HT-29 (cell line): ENCODE measurements at regions not wholly inside any gene's neighbourhood (a gene's known extent, or its start where the extent isn't known, plus 50 kb on each side); places are given as distances from the start of the nearest gene placed in this dataset.

ENCODE experiments used
- DNase-seq: peaks from one replicate; pipeline ENCODE4 v3.0.0-alpha.2; 2015; ENCODE audit warnings: low spot score

DNA sequence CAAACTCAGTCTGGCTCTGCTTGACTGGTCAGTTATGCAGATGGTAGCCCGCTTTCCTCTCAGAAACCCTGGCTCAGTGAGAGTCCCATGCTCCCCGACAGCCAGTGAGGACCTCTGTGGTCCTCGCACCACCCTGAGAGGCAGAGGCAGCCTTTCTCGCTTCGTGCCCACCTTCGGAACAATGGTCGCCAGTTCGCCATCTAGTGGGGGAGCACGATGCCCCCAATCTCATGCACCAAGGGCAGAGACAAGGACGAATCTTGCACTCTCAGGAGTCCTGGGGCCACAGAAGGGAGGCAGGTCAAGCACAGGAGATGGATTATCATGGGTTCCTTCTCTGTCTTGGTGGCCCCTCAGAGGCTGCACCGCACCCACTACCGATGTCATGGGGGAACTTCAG is 75.2 kb downstream of the RHCG start:
- no peak for DNase-seq

DNA sequence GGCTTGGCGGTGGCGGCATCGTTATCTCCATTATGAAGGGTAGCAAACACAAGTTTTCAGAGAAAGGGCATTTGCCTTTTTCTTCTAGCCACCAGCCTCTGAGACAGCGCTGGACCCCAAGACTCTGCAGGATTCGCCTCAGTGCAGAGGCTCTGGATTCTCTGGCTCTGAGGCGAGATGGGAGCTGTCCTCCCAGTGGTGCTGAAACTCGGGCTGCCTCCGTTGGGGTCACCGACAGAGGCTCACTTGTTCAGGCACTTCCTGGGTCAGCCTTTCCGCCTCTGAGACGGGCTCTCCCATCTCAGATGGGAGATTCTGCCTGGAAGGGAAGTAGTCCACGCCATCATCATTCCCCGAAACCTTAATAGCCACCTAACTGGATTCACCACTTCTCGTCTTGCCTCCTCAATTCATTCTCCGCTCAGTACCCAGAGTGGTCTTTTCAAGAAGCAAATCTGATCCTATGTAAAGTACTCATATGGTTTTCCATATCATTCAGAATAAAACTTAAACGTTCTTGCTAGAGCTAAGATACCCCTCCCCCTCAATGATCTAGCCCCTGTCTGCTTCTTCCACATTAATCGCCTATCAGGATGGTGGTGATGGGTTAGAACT is 76.9 kb downstream of the RHCG start:
- peak; percentile 53 for DNase-seq

DNA sequence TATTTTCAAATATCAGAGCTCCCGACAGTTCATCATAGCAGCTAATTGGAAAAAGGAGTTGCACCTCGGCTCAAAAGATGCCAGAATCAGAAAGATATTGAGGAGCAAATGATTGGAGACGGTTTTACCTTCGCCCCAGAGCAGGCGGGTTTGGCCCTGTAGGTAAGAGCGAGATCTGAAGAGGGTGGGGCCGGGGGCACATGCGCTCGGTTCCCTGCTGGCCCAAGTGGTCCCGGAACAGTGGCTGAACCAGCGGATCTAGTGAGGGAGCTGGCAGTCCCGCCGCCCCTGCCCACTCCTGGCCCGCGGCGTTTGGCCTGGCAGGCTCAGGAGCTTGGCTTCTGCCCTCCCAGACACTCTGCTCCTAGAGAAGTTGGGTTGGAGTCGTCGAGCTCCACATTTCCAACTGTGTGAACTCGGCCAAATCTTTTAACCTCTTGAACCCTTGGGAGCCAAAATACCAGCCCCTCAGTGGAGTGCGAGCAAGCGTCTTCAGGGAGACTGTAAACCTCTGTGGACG is 79.1 kb downstream of the RHCG start:
- no peak for DNase-seq

DNA sequence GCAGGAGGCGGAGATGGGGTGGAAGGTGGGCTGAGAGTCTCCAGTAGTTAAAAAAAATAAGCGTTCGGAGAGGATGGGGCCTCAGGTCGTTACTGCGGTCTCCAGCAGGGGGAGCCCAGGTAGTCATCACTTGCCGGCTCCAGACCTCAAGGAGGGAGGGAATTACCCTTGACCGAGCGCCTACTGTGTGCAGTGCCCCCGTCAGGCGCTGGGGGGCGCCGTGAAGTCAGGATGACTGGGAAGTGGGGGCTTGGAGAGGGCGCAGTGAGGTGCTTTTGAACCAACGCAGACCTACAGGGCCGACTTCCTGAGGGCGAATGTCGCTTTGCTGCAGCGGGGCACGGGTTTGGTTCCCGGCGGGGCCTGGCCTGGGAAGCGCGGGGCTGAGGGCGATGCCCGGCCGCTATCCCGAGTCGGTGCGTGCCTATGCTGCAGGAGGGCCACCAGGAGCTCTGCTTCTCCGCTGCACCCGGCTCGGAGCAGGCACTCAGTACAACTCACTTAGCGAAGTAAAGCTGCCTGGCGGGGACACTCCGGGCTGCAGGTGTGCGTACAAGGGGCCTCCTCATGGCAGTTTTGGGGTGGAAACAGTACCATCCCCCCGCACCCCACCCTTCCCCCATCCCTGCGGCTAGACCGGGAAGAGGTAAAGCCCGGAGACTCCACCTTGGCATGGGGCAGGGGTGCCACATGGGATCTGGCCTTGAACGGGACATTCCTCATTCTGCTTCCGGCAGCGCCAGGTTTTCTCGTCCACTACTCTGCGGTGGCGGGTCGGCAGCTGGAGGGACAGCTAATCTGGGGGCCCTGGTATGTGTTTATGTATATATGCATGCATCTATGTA is 79.8 kb downstream of the RHCG start:
- peak; percentile 89 for DNase-seq

DNA sequence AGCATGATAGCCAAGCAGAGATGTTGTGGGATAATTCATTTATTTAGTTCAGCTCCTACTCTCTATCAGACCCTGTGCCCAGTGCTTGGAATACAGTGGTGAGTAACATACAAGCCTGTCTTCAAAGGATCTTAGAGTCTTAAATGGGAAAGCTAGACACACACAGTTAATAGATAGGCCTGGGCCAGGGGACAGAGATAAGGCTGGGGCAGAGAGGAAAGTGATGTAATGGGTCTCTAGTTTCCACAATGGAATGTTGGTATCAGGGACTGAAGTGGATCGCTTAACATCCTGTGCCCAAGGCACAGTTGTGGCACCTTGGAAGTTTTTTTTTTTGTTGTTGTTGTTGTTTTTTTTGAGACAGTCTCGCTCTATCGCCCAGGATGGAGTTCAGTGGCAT is 79.9 kb upstream of the POLG start:
- DNase-seq, result no peak

DNA sequence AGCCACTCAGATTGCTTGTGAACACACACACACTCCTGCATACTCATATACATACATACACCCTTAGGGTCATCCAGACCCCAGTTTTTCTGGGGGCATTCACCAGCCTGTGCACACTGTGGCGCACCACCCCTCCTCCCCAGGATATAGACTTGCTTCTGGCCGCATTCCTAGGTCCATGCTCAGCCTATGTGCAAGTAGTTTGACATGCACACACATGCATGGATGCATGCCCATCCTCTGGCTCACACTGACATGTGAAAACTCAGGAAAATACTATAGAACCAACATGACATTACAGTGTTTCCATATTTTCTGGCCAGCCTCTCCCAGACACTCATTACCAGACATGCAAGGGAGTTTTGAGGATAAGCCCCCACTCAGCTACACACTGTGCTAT is 79.3 kb upstream of the POLG start:
- DNase-seq, result no peak

DNA sequence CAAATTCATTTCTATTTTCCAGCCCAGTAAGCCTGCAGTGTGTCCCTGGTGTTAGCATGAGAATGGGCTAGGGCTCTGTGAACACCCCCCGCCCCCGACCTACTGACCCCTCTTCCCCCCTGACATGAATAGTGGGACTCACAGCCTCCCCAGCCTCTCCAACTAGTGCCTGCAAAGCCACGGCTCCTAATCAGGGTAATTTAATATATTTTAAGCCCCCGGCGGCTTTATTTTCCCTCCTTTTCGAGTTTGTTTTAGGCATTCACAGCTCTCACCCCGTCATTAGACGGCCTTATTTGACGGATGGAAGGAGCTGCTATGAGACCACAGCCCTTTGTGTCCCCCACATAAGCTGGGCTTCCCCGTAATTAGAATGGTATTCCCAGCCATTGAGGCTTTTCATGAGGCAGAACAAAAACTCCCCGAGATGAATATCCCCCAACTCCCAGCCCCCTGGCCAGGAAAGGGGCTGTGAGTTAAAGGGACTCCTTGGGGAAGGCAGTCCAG is 78.3 kb upstream of the POLG start:
- no peak for DNase-seq

DNA sequence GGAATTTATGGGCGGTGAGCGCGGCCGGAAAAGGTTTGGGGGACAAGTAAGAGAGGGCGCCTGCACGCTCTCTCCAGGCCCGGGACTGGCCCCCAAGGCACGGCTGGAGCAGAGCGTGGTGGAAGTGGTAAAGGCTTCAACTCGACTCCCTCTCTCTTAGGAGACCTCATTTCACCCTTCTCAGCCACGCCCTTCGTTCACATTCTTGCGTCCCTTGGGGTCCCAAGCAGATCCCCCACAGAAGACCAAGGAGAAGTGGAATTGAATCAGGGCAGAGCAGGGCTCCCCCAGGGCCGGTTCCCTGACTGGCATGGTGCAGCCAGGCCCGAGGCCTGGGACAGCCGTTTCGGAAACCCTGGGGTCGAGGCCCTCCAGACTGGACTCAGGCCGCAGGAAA is 75.4 kb upstream of the POLG start:
- DNase-seq, result no peak

DNA sequence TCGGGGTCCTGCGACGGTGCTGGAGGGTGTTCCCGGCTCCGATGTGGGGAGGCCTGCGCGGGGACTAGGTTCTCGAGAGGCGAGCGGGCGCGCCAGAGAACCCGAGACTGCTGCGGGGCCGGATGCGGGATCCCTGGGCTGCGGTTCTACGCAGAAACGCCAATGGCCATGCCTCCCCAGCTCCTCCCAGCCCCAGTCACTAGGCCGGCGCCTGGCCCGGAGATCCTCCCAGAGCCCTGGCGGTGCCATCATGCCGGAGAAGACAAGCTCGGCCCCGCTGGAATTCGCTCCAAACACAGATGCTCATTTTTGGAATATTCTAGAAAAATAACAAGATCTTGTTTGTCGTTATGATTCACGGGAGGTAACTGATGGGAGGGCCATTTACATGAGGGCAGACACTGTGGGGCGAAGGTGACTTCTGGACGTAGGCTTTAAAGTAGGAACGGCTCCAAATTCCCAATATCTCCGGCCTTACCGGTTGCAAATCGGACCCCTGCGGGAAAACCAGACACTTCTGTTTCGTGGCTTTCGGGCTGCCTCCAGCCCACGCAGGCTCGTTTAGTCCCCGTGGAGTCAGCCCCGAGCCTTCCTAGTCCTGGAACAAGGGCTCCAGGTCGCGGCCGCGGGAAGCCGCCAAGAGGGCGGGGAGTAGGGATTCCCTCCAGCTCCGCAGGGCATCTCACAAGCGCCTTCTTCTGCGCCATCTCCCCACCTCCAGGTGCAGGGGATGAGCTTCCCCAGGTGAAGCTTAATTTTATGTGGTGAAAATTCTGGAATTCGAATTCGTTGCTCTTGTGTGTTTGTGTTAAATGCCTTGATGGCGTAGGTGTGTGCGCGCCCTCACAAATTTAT is 74.8 kb upstream of the POLG start:
- no peak for DNase-seq

DNA sequence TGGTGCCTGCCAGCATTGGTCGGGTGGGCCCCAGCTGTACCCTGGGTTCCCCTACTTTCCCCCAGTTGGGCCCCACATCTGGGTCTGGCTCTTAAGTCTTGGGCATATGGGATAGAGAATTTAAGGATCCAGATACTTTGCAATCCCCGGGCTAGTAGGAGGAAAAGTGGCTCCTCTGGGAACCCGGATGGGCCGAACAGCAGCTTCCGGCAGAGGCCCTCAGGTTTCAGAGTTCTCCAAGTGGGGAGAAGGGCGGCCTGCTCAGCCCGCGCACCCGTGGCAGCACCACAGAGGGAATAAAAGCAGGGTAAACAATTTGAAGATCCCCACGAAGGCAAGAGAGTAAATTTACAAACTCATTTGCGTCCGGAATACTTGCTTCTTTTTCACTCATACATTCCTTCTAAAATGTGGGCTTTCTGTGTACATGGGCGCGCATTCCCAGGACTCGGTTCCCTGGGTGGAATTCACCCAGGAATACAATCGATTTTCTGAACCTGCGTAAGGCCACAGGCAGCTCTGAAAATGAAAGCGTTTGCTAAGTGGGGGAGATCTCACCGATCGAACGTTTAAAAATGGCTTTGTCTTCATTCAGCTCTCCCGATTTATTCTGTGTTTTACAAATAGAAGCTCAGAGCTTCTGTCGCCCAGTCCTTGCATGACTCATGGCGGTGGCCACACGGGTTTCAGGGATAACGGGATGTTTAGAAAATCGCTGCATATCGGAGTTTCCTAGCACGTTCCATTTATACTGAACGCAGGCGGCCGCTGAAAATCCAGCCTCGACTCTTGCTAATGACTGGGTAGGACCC is 74.0 kb upstream of the POLG start:
- no peak for DNase-seq

DNA sequence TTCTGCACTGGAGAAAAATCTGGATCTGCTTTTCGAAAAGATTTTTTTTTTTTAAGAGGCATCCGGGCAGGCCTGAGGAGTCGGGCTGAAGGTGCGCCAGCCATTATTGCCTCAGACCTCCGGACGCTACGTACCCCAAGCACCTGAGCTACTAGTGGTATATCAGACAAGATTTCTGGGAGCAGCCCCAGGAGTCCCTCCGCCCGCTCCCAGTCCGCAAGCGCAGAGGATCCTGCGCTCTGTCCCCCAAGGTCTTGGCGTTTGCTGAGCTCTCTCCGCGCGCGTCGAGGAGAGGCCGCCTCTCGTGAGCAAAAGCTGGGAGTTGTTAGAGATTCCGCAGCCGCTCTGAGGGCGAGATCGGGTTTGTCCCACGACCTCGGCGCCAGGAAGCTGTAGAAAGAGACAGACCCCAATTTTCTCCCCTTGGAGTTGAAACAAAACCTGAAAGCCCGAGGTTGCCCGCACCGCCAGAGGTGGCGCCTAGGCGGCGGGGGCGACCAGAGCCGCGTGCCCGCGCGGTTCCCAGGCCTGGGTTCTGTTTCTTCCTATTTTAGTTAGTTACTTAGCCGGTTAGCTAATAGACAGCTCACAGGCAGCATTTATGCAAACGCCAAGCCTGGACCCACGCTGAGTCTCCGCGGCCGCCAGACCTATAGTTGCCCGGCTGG is 72.5 kb upstream of the POLG start:
- DNase-seq, result no peak

DNA sequence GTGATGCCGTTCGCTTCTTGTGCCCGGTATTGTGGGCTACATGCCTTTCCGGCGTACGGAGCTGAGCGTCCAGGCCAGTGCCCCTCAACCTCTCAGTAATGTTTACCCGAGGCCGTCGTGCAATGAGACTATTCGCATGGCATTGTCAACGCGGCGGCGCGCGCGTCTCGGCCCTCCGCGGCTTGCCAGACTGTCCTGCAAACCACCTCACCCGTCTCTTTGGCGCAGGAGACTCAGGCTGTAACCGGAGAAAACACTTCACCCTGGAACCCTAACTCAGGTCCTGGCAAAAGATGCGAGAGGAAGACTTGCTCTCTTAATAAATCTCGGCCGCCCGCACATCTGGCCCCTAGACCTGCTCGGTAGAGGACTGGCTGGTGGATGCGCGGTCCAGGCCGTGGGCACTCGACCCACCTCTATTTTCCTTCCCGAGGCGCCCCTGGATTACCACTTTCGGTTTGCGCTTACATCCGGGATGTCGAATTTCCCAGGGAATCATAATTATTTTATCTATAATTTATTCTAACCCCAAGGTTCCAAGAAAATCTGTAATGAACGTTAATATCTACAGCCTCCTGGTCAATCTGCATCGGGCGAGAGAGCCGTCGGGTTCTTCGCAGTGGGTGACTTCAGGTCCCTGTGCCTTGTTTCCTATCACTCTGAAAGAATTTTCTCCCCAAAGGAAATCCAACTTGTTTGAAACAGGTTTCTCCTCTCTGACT is 71.8 kb upstream of the POLG start:
- DNase-seq, result no peak

DNA sequence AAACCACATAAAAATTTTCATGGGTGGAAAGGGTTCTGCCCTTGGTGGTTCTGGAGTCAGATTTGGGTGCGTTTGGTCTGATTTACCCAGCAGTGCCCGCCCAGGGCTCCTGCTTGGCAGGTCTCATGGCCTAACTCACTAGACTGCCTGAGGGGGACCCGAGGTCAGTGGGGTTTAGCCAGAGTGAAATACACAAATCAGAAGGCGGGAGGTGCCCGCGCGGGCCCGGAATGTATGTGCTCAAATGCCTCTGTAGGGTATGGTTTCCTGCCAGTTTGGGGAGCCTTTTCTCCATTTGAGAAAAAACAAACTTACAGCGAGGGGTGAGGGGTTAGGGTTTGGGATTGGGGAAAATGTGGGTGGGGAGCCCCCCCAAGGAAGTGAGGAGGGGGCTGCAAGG is 70.9 kb upstream of the POLG start:
- DNase-seq, result no peak

DNA sequence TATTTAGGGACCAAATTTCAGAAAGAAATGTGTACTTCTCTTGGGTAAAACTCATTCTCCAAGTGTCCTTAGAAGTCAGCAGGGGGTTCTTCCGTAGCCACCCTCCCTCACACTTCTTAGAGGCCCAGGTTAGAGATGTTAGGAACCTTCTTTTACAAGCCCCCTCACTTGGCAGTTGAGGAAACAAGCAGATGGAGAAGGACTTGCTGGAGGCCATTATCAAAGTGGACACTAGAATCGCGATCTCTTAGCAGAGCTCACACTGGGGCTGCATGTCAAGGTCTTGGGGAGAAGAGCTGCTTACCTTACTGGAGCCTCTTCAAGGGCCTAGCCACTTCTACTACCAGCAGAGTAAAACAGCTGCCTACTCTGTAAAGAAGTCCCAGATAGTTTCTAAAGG is 69.4 kb upstream of the POLG start:
- DNase-seq, result no peak

DNA sequence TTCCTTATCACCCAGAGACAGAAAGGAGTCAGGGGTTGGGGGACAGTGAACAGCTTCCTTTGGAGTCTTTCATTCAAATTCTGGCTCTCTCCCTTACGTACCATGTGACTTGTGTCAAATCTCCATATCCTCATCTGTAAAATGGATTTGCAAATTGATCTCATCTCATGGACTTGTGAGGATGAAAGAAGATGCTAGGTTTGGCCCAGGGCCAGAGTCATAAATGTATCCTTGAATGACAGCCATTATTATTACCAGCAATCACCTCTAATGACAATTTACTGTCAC is 67.8 kb upstream of the POLG start:
- DNase-seq, result no peak

DNA sequence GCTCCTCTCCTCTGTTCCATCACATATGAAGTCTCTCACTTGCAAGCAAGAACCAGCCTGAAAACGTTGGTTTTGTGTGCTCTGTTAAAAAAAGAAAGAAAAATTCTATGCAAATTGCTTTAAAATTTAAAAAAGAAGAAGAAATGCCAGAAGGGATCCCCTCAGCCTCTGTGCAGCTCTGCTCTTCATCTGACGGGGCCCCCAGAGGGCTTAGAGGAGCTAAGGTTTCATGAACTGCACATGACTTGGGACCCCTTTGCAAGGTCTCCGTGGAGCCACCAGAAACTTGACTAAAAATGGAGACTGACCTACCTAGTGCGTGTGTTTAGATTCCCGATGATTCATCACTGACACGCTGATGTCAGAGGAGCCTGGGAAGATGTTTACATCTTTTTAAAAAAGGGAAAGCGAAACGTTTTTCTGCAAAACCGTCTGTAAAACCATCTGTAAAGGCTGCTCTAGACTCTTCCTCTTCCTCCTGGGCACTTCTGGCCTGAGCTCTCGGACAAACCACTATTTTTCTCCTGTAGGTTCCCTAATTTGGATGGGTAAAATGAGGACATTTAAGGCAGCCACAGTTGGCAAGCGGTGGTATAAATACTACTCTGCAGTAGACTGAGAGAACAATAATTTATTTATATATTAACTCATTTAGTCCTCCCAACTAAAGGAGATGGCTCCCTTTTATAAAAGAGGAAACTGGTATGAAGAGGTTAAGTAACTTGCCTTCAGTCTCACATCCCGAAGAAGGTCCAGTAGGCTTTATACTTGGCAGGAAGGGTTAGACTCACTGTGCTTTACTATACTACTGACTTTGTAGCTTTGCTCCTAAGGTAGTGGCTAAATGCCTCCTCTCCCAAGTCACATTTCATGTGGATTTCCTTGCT is 67.2 kb upstream of the POLG start:
- no peak for DNase-seq

DNA sequence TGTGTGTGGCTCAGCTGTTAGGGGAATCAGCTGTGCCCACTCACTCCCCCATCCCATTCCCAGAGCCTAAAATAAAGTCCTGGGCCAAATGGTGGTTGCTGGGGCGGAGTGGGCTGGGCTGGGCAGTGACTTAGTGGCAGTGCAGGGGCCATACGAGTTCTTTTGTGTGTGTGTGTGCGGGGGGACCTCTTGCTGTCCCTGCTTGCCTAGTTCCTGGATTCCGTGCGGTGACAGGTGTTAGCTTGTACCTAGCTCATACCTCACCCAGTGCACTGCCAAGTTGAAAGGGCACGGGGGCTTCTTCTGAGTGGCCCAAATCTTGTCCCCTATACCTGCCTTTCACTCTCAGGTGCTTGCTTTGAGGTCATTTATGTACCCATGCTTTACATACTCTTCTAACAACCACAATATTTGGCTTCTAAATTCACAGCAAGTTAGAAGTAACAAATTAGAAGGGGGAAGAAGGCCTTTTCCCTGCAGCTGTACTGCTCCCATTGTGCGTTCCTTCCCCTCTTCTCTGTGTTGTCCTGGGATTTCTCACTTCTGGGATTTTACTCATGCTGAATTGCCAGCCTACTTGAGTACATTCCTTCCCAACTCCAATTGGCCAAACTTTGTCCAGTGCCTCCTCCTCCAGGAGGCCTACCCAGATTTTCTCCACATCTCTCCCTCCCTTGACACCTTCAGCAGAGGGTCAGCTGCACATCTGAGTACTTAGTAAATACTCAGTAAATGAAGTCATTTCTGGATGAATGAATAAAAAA is 66.3 kb upstream of the POLG start:
- no peak for DNase-seq

DNA sequence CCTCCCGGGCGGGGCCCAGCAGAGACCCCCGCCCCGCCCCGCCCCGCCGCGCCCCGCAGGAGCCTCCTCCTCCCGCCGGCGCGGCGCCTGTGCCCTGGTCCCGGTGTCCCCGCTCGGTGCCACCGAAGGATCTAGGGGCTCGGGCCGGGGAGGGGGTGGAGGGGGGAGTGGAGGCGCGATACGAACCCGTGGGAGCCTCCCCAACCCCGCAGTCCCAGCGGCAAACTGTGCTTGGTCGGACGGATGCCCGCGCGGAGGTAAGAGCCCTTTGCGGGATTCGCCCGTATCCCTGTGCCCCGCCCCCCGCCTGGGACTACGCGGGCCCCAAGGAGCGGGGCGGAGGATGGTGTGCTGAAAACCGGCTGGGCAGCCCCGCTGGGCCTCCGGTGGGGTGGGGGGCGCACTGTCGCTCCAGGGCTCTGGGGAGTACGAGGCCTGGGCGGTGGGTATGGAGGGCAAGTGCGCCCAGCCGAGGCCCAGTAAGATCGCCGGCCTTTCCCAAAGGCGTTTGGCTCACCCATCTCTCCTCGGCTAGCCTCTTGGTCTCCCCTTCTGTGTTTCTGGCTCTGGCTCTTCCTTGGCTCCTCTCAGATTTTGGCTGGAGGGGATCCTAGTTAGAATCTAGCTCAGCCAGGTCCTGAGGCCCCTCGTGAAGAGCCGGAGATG is 65.6 kb upstream of the POLG start:
- no peak for DNase-seq
